Spleen (tissue), 11 donors: ENCODE measurements at regions not wholly inside any gene's neighbourhood (a gene's known extent, or its start where the extent isn't known, plus 50 kb on each side); places are given as distances from the start of the nearest gene placed in this dataset.

Experiments
- DNase-seq: peaks from one replicate; pipeline ENCODE4 v3.0.0-alpha.2; 2020
- H3K27ac ChIP-seq, 8 donors: fragments of 200-600 bp; sonication (generic) in 7 of 8; 1 replicate in 4 of 8; 2 replicates in 4 of 8; pipeline versions ENCODE4 v1.5.0 to v1.8.0; 2016 to 2021; ENCODE audit warnings: inconsistent platforms in 4 of 8, mild to moderate bottlenecking in 4 of 8, moderate library complexity in 1 of 8
- H3K27me3 ChIP-seq, 7 donors: fragments of 200-600 bp; sonication (generic) in 6 of 7; replicated peaks in 1 of 7; 1 replicate in 4 of 7; 2 replicates in 3 of 7; pipeline versions ENCODE4 v1.5.0 to v1.8.0; 2016 to 2021; ENCODE audit warnings: inconsistent platforms in 3 of 7, mild to moderate bottlenecking in 1 of 7
- H3K36me3 ChIP-seq, 6 donors: fragments of 200-600 bp; sonication (generic) in 5 of 6; 1 replicate in 4 of 6; 2 replicates in 2 of 6; pipeline versions ENCODE4 v1.5.0 to v1.8.0; 2016 to 2021; ENCODE audit warnings: inconsistent platforms in 2 of 6
- H3K4me1 ChIP-seq, 6 donors: fragments of 200-600 bp; sonication (generic) in 5 of 6; 1 replicate in 3 of 6; 2 replicates in 3 of 6; pipeline versions ENCODE4 v1.5.0 to v1.8.0; 2016 to 2021; ENCODE audit warnings: inconsistent platforms in 3 of 6
- H3K4me3 ChIP-seq, 8 donors: fragments of 200-600 bp; sonication (generic) in 7 of 8; 1 replicate in 4 of 8; 2 replicates in 4 of 8; pipeline versions ENCODE4 v1.5.0 to v1.8.0; 2016 to 2021; ENCODE audit warnings: inconsistent platforms in 4 of 8, mild to moderate bottlenecking in 4 of 8, moderate library complexity in 2 of 8
- H3K9me3 ChIP-seq, 8 donors: fragments of 200-600 bp; sonication (generic) in 7 of 8; 1 replicate in 4 of 8; 2 replicates in 4 of 8; pipeline versions ENCODE4 v1.5.0 to v1.8.0; 2016 to 2021; ENCODE audit warnings: inconsistent platforms in 4 of 8
- POLR2A ChIP-seq, 3 donors: fragments of 450-650 bp; IDR thresholded peaks; one replicate each; pipeline ENCODE4 v1.5.1; 2017; ENCODE audit warnings: antibody characterized with exemption in 3 of 3, mild to moderate bottlenecking in 1 of 3
- POLR2AphosphoS5 ChIP-seq, 3 donors: sonication (generic); formaldehyde crosslinking; IDR thresholded peaks; one replicate each; pipeline ENCODE4 v1.5.1; 2017; ENCODE audit warnings: antibody characterized with exemption in 3 of 3
- WGBS, 5 donors: extraction: QIAGEN DNeasy Blood & Tissue Kit in 3 of 5; methylation state at CpG; one replicate each; pipeline versions ENCODE4 v1.1.5 to v1.1.7; 2013 to 2018; 5-methylcytosine and 5-hydroxymethylcytosine counted together
- intact Hi-C: fragments of 100-400 bp; cut with DNase I; formaldehyde crosslinking; loops from one replicate; pipeline ENCODE4 v1.15.0; 2023; ENCODE audit warnings: low total_unique reads
- TF ChIP-seq, protein P1 (sequence below), 11 experiments: fragments of 200-600 bp in 7 of 11; fragments of 450-650 bp in 4 of 11; sonication (generic) in 4 of 11; IDR thresholded peaks in 8 of 11; conservative IDR thresholded peaks in 3 of 11; 1 replicate in 7 of 11; 2 replicates in 4 of 11; pipeline versions ENCODE4 v1.4.0 to v1.8.0; 2016 to 2021; ENCODE audit warnings: antibody characterized with exemption in 11 of 11, inconsistent platforms in 4 of 11, mild to moderate bottlenecking in 1 of 11
- donor health status: healthy with polysubstance abuse.
- donor health status: DM: no; HTN: no; CAD: no; lungs with moderate emphysema.
- donor health status: DM: no; HTN: no; CAD: no.
- donor health status: Bipolar disorder and iron deficiency.
- donor health status: healthy.
- donor health status: DM: no; HTN: no; CAD: no.
- donor health status: DM: yes; HTN: yes; CAD: no.

DNA sequence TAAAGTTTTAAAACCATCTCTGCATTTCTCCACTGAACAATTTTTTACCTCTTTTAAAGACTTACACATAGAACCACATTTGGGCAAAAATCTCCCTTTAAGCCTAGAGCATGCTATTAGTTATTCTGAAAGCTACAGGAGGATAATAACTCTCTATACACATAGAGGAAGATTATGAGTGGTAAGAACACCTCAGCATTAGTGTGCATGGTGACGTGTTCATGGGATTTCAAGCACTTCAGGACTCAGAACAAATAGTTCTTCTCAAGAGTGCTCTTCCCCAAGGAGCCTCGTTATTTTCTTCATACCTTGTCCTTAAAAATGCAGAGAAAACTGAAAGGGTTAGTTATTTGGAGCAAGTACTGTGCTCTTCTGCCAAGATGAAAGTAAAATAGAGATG lies 256.9 kb upstream of the TUSC1 start:
- peaks cover 0 to 8% (median 1%) of the 10 kb centered on the region in 8 donors for H3K9me3 ChIP-seq
- H3K36me3 ChIP-seq = no peaks in the 10 kb centered on the region
- no peak overlapping the region for H3K4me3 ChIP-seq
- WGBS, 5 donors = 53 to 70% (median 61%) methylated on average over 2 of the region's 2 CpGs
- TF ChIP-seq POLR2AphosphoS5 (IDR thresholded peaks at IDR 0.05) = no peak
- TF ChIP-seq, protein P1, sequence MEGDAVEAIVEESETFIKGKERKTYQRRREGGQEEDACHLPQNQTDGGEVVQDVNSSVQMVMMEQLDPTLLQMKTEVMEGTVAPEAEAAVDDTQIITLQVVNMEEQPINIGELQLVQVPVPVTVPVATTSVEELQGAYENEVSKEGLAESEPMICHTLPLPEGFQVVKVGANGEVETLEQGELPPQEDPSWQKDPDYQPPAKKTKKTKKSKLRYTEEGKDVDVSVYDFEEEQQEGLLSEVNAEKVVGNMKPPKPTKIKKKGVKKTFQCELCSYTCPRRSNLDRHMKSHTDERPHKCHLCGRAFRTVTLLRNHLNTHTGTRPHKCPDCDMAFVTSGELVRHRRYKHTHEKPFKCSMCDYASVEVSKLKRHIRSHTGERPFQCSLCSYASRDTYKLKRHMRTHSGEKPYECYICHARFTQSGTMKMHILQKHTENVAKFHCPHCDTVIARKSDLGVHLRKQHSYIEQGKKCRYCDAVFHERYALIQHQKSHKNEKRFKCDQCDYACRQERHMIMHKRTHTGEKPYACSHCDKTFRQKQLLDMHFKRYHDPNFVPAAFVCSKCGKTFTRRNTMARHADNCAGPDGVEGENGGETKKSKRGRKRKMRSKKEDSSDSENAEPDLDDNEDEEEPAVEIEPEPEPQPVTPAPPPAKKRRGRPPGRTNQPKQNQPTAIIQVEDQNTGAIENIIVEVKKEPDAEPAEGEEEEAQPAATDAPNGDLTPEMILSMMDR (IDR thresholded peaks at IDR 0.05 in 8 of 11, conservative IDR thresholded peaks at IDR 0.05 in 3 of 11) = no peak
- no peak for TF ChIP-seq POLR2A (IDR thresholded peaks at IDR 0.05)
- no peaks in the 10 kb centered on the region for H3K4me1 ChIP-seq
- no peak for DNase-seq
- H3K27me3 ChIP-seq = no peaks in the 10 kb centered on the region
- intact Hi-C loops = no loop called here
- no peak overlapping the region for H3K27ac ChIP-seq

DNA sequence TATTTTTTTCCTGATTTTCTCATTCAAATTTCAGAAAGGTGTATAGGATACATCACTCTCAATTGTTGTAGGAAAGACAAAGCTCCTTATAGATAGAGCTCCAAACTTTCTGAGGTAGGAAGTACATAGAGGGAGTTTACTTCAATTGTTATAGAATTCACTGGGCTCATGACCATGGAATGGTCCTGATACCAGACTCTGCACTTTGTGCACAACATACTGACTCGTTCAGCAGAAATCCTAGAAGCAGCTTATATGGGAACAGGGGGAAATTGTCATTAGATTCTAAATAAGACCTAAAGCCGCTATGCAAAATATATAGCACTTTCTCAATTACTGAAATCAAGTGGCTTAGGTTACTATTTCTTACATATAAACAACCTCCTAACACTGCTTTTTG lies 240.5 kb upstream of the TUSC1 start:
- Histone ChIP-seq H3K4me3 (no peak overlapping the region), H3K4me1 (no peaks in the 10 kb centered on the region), H3K27ac (no peak overlapping the region), H3K36me3 (no peaks in the 10 kb centered on the region), H3K27me3 (no peaks in the 10 kb centered on the region), H3K9me3 (peaks cover 0 to 6% (median 1%) of the 10 kb centered on the region in 8 donors)
- no peak for DNase-seq
- TF ChIP-seq POLR2AphosphoS5 (IDR thresholded peaks at IDR 0.05) = no peak
- TF ChIP-seq, protein P1 (IDR thresholded peaks at IDR 0.05 in 8 of 11, conservative IDR thresholded peaks at IDR 0.05 in 3 of 11) = no peak
- no peak for TF ChIP-seq POLR2A (IDR thresholded peaks at IDR 0.05)
- WGBS, 5 donors = 59 to 83% (median 65%) methylated on average over 2 of the region's 2 CpGs
- intact Hi-C loops = no loop called here

DNA sequence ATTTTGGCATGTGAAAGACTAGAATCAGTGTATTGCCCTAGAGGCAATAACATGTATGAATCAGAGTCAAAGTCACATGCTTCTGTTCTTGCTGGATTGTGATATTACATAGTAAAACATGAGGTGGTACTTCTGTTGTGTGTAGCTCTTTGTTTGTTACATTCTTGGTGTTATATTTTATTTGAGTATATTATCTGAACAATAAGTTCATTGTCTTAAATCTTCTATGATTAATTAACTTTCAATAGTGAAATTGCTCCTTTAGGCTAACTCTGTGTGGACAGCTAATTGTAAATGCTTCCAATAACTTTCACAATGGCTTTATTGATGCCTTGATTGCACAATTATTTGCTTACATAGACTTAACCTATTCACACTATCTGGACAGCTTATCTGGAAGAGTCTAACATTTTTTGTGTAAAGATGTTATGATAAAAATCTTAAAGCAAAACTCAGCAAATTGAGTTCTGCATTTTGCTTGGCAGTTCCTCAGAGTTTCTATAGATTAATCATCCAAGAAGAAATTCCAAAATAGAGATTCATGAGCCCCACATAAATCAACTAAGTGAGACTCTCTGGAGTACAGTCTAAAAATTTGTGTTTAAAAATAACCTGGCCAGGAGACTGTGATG lies 239.6 kb upstream of the TUSC1 start:
- Histone ChIP-seq H3K36me3 (no peaks in the 10 kb centered on the region), H3K4me3 (no peak overlapping the region), H3K27me3 (no peaks in the 10 kb centered on the region), H3K9me3 (peaks cover 0 to 6% (median 2%) of the 10 kb centered on the region in 8 donors), H3K4me1 (no peaks in the 10 kb centered on the region), H3K27ac (no peak overlapping the region)
- no peak for DNase-seq
- TF ChIP-seq POLR2A (IDR thresholded peaks at IDR 0.05) (no peak), POLR2AphosphoS5 (IDR thresholded peaks at IDR 0.05) (no peak)
- TF ChIP-seq, protein P1 (IDR thresholded peaks at IDR 0.05 in 8 of 11, conservative IDR thresholded peaks at IDR 0.05 in 3 of 11) = no peak
- intact Hi-C loops = no loop called here

DNA sequence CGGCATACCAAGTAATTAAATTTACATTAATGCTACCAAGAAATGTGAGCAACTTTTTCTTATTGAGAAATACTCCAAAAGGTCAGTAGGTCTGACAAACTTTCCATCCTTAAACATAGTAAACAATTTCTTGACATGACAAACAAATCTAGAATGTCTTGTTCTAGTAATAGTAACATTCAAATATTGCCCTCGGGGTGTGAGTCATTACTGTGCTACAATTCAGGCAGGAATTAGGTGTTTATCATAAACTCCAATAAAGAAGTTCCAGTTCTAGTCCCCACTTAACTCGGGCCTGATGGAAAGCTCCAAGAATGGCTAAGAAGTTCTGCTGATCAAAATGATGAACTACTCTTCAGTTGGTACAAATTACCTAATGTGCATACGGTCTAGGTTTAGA lies 235.6 kb upstream of the TUSC1 start:
- WGBS, 5 donors = 70 to 83% (median 78%) methylated on average over 4 of the region's 4 CpGs
- H3K36me3 ChIP-seq = no peaks in the 10 kb centered on the region
- H3K27me3 ChIP-seq = no peaks in the 10 kb centered on the region
- TF ChIP-seq POLR2A (IDR thresholded peaks at IDR 0.05) = no peak
- TF ChIP-seq, protein P1 (IDR thresholded peaks at IDR 0.05 in 8 of 11, conservative IDR thresholded peaks at IDR 0.05 in 3 of 11) = no peak
- no peak for TF ChIP-seq POLR2AphosphoS5 (IDR thresholded peaks at IDR 0.05)
- no peak for DNase-seq
- H3K4me3 ChIP-seq = no peak overlapping the region
- peaks cover 0 to 26% (median 12%) of the 10 kb centered on the region in 8 donors for H3K9me3 ChIP-seq
- no peak overlapping the region for H3K27ac ChIP-seq
- H3K4me1 ChIP-seq = no peaks in the 10 kb centered on the region
- intact Hi-C loops = no loop called here
